ENCODE measurements at regions not wholly inside any gene's neighbourhood (a gene's known extent, or its start where the extent isn't known, plus 50 kb on each side); places are given as distances from the start of the nearest gene placed in this dataset.

DNA sequence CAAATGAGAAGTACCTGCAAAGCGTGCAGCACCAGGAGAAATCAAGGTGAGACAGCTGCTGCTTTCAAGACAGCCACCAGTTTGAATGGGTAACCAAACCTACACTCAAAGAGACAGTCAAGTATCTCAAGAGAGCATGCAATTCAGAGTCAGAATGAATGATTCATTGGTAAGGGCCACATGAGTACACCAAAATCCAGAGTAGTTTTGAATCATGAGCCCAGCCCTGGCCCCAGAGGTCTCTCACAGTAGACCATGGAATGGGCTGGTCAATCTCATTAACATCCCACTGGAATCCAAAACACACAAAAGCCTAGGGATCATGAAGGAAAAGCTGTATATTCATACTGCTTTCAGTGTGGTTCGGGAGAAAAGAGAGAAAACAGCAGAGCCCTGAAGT is 242.8 kb downstream of the TBL1XR1 start:
- H3K4me3 ChIP-seq (ENCODE audit: low read depth, low read length) = no peak overlapping the region
- TF ChIP-seq CTCF (IDR thresholded peaks at IDR 0.05; ENCODE audit: low read depth, low read length) = no peak
- in situ Hi-C loops (cut with HindIII; ENCODE audit: low sequenced_read_pairs) = no loop called here
- DNase-seq (ENCODE audit: low read depth, low spot score) = no peak

DNA sequence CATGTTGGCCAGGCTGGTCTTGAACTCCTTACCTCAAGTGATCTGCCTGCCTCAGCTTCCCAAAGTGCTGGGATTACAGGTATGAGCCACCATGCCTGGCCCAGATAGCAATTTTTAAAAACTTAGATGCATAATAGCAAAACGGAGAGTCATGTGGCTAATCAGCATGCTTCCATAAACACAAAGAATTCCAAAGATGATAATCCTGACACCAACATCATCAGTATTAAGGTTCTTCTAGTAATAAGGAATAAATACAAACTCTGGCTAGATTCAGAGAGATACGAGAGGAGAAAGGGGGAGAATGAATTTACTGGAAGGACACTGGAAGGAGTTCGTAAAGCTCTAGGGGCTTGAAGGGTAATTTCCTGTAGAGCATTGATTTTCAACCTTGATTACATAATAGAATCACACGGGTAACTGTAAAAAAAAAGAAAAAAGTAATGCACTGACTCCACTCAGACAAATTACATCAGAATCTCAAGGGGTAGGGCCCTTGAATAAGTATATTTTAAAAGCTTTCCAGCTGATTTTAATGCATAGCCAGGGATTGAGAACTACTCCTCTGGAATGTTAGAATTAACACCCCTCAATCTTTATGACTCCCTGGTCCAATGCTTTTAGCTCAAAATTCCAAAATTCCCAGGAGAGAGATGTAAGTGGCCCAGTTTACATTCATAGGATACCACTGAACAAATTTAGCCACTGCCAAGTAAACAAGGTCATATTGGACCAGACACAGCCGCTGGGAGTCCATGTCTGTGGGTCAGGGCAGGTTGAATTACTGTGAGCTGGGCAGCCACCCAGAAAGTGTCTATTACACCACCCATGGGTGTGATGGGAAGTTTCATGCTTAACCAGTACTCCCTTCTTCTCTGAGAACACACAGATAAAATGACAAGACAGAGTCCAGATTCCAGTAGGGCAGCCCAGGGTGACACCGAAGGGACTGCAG is 243.9 kb downstream of the TBL1XR1 start:
- TF ChIP-seq CTCF (IDR thresholded peaks at IDR 0.05; ENCODE audit: low read depth, low read length) = no peak
- no peak overlapping the region for H3K4me3 ChIP-seq (ENCODE audit: low read depth, low read length)
- peak; percentile 39 for DNase-seq (ENCODE audit: low read depth, low spot score)
- in situ Hi-C loops (cut with HindIII; ENCODE audit: low sequenced_read_pairs) = no loop called here

DNA sequence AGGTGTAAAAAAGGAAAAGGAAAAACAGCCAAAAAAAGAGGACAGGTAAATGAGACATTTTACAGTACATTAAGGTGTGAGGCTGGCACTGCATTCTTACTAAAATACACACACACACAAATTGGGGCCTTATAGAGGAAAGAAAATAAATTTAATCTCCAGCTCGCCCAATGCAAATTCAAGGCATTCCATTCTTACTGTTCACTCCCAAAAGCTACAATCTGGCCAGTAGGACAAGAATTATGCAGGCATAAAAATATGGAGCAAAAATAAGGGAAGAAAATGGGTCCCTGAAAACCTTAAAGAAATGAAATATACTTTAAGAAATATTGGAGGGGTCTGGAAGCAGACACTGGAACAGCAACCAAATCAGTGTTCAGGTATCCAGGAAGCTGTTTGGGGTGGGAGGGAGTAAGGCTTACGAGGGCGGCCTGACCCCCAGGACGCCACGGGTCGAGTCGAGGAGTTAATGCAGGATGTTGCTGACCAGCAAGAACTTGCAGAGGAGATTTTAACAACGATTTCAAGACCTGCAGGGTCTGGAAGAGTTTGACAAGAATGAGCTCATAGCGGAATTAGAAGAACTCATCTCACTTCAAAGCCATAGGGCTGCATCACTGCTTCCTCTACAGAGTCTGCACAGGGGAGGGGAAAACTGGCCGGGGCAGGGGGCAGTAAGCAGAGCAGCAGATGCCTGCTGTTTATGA is 245.5 kb downstream of the TBL1XR1 start:
- DNase-seq (ENCODE audit: low read depth, low spot score) = no peak
- no peak overlapping the region for H3K4me3 ChIP-seq (ENCODE audit: low read depth, low read length)
- TF ChIP-seq CTCF (IDR thresholded peaks at IDR 0.05; ENCODE audit: low read depth, low read length) = no peak
- in situ Hi-C loops (cut with HindIII; ENCODE audit: low sequenced_read_pairs) = no loop called here

GRCh38 chr3:176951144-176951543 is 246.1 kb downstream of the TBL1XR1 start:
- DNase-seq (ENCODE audit: low read depth, low spot score) = no peak
- in situ Hi-C loops (cut with HindIII; ENCODE audit: low sequenced_read_pairs) = no loop called here
- TF ChIP-seq CTCF (IDR thresholded peaks at IDR 0.05; ENCODE audit: low read depth, low read length) = no peak
- no peak overlapping the region for H3K4me3 ChIP-seq (ENCODE audit: low read depth, low read length)

- no peak for TF ChIP-seq CTCF (IDR thresholded peaks at IDR 0.05; ENCODE audit: low read depth, low read length)
- H3K4me3 ChIP-seq (ENCODE audit: low read depth, low read length) = no peak overlapping the region
- in situ Hi-C loops (cut with HindIII; ENCODE audit: low sequenced_read_pairs) = no loop called here
- peak; percentile 66 for DNase-seq (ENCODE audit: low read depth, low spot score)
These were observed 246.5 kb downstream of the TBL1XR1 start for GRCh38 chr3:176950743-176951142.

DNA sequence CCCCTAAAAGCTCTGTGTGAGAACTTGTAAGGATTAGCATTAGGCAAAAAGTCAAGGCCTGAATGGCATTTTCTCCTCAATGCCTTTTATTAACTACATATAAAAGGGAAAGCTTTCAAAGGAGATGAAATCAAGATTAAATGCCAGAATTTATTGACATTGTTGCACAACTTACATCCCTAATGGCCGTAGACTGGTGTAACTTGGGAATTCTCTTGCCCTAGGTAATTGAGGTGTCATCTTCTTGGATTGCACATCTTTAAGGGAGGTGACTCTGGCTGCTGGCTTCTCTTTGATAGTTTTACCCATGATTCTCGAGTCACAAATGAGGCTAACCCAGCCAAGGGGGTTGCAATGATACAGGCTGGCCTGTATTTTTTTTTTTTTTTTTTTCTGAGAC is 249.1 kb downstream of the TBL1XR1 start:
- no peak for TF ChIP-seq CTCF (IDR thresholded peaks at IDR 0.05; ENCODE audit: low read depth, low read length)
- no peak overlapping the region for H3K4me3 ChIP-seq (ENCODE audit: low read depth, low read length)
- no peak for DNase-seq (ENCODE audit: low read depth, low spot score)
- in situ Hi-C loops (cut with HindIII; ENCODE audit: low sequenced_read_pairs) = no loop called here
